ENCODE measurements at regions not wholly inside any gene's neighbourhood (a gene's known extent, or its start where the extent isn't known, plus 50 kb on each side); places are given as distances from the start of the nearest gene placed in this dataset.

DNA sequence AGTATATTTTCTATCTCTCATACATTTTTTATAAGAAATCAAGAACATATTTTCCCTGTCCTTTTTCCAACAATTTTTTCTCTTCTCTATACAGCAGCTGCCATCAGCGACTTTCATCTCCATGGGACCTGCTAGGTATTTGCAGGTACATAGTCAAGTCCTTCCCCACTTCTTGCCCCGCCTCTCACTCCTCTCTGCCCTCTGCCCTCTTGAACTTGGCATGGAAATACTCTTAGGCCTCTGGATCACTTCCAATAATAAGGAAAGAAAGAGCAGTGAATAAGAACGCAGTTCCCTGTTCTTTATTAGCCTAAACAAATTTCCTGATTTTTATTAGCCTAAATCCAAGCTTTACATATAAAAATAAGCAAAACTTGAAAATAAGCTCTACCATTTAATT lies 353.1 kb downstream of the SEC23A start:
- Histone ChIP-seq H2AK5ac (ENCODE audit: low read depth, low read length) (no peak overlapping the region), H3K27me3 (ENCODE audit: control insufficient read depth, insufficient read depth, low read length) (no peaks in the 10 kb centered on the region), H3K4ac (ENCODE audit: low read depth, low read length) (no peak overlapping the region), H2BK20ac (ENCODE audit: low read depth, low read length) (no peak overlapping the region), H3K9me3 (ENCODE audit: control insufficient read depth, insufficient read depth, low read length) (no peaks in the 10 kb centered on the region), H3K9ac (ENCODE audit: low read depth, low read length) (no peak overlapping the region), H4K8ac (ENCODE audit: low read depth in 2 of 2, low read length in 2 of 2) (no peak overlapping the region), H3K79me1 (ENCODE audit: low read depth in 1 of 2, low read length in 2 of 2) (no peaks in the 10 kb centered on the region), H4K20me1 (ENCODE audit: insufficient read depth, low read length) (no peaks in the 10 kb centered on the region), H3K56ac (ENCODE audit: extremely low read depth, insufficient read depth, low read length) (no peak overlapping the region), H3K23ac (ENCODE audit: low read depth, low read length) (no peak overlapping the region), H2BK15ac (ENCODE audit: low read depth, low read length) (no peak overlapping the region), H4K91ac (ENCODE audit: insufficient read depth, low read depth, low read length) (no peak overlapping the region), H3K18ac (ENCODE audit: low read depth, low read length) (no peak overlapping the region), H2AK9ac (replicated peaks; ENCODE audit: low read depth, low read length, poor library complexity) (no peak overlapping the region), H2BK120ac (ENCODE audit: low read depth, low read length) (no peak overlapping the region), H3K9me1 (ENCODE audit: insufficient read depth, low read length) (no peaks in the 10 kb centered on the region), H3K36me3 (ENCODE audit: control insufficient read depth, insufficient read depth, low read length) (no peaks in the 10 kb centered on the region), H3K27ac (ENCODE audit: insufficient read depth, low read length) (no peak overlapping the region), H2BK5ac (ENCODE audit: low read depth, low read length, poor library complexity, severe bottlenecking) (no peak overlapping the region), H3K14ac (replicated peaks; ENCODE audit: low read depth, low read length) (no peak overlapping the region), H3K4me1 (ENCODE audit: control insufficient read depth, insufficient read depth, low read length) (no peaks in the 10 kb centered on the region), H3K4me3 (ENCODE audit: insufficient read depth, low read depth, low read length) (no peak overlapping the region), H3K4me2 (ENCODE audit: low read depth, low read length) (no peak overlapping the region), H2AFZ (replicated peaks; ENCODE audit: low read length, poor library complexity) (no peak overlapping the region), H4K5ac (ENCODE audit: low read depth, low read length) (no peak overlapping the region)
- dilution Hi-C loops (cut with HindIII; ENCODE audit: low sequenced_read_pairs, unreplicated experiment): no loop called here
- CTCF ChIA-PET: no interaction called here
- no peak for TF ChIP-seq CEBPB (IDR thresholded peaks at IDR 0.05; ENCODE audit: low read depth, low read length)
- TF ChIP-seq FOS (IDR thresholded peaks at IDR 0.05; ENCODE audit: low read depth, low read length): no peak
- no peak for TF ChIP-seq MAFK (IDR thresholded peaks at IDR 0.05; ENCODE audit: low read depth, low read length)
- TF ChIP-seq, protein P1, sequence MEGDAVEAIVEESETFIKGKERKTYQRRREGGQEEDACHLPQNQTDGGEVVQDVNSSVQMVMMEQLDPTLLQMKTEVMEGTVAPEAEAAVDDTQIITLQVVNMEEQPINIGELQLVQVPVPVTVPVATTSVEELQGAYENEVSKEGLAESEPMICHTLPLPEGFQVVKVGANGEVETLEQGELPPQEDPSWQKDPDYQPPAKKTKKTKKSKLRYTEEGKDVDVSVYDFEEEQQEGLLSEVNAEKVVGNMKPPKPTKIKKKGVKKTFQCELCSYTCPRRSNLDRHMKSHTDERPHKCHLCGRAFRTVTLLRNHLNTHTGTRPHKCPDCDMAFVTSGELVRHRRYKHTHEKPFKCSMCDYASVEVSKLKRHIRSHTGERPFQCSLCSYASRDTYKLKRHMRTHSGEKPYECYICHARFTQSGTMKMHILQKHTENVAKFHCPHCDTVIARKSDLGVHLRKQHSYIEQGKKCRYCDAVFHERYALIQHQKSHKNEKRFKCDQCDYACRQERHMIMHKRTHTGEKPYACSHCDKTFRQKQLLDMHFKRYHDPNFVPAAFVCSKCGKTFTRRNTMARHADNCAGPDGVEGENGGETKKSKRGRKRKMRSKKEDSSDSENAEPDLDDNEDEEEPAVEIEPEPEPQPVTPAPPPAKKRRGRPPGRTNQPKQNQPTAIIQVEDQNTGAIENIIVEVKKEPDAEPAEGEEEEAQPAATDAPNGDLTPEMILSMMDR (conservative IDR thresholded peaks at IDR 0.05; ENCODE audit: low read depth, low read length): no peak
- TF ChIP-seq RFX5 (IDR thresholded peaks at IDR 0.05; ENCODE audit: low read depth, low read length): no peak
- TF ChIP-seq BHLHE40 (IDR thresholded peaks at IDR 0.05; ENCODE audit: low read depth, low read length): no peak
- no peak for TF ChIP-seq POLR2A (IDR thresholded peaks at IDR 0.05; ENCODE audit: low read depth, low read length)
- no peak for TF ChIP-seq RCOR1 (IDR thresholded peaks at IDR 0.05; ENCODE audit: insufficient replicate concordance, low read length)
- TF ChIP-seq RAD21 (IDR thresholded peaks at IDR 0.05; ENCODE audit: low read length): no peak
- TF ChIP-seq CHD1 (IDR thresholded peaks at IDR 0.05; ENCODE audit: low read depth, low read length): no peak
- TF ChIP-seq MAZ (IDR thresholded peaks at IDR 0.05; ENCODE audit: borderline replicate concordance, low read depth, low read length): no peak
- no peak for TF ChIP-seq SMC3 (IDR thresholded peaks at IDR 0.05; ENCODE audit: low read depth, low read length)
- TF ChIP-seq MXI1 (IDR thresholded peaks at IDR 0.05; ENCODE audit: borderline replicate concordance, low read depth, low read length): no peak
- TF ChIP-seq, protein P2, sequence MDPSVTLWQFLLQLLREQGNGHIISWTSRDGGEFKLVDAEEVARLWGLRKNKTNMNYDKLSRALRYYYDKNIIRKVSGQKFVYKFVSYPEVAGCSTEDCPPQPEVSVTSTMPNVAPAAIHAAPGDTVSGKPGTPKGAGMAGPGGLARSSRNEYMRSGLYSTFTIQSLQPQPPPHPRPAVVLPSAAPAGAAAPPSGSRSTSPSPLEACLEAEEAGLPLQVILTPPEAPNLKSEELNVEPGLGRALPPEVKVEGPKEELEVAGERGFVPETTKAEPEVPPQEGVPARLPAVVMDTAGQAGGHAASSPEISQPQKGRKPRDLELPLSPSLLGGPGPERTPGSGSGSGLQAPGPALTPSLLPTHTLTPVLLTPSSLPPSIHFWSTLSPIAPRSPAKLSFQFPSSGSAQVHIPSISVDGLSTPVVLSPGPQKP (IDR thresholded peaks at IDR 0.05; ENCODE audit: borderline replicate concordance, low read depth, low read length): no peak
- TF ChIP-seq, protein P3, sequence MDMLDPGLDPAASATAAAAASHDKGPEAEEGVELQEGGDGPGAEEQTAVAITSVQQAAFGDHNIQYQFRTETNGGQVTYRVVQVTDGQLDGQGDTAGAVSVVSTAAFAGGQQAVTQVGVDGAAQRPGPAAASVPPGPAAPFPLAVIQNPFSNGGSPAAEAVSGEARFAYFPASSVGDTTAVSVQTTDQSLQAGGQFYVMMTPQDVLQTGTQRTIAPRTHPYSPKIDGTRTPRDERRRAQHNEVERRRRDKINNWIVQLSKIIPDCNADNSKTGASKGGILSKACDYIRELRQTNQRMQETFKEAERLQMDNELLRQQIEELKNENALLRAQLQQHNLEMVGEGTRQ (IDR thresholded peaks at IDR 0.05; ENCODE audit: low read depth, low read length): no peak
- no peak for TF ChIP-seq NFE2L2 (IDR thresholded peaks at IDR 0.05; ENCODE audit: low read depth, low read length)
- intact Hi-C loops (cut with micrococcal nuclease): no loop called here
- in situ Hi-C loops (cut with MboI; ENCODE audit: low sequenced_read_pairs): no loop called here
- WGBS, 2 experiments (ENCODE audit: extremely low coverage in 2 of 2, insufficient read length in 1 of 2): no CpG with 5 or more reads among the region's 3 CpGs
- BruUV-seq (replicated peaks): no TSS peak
- POLR2A ChIA-PET (ENCODE audit: unreplicated experiment): interaction anchor here (0.6 kb wide), 1 partner anchor 842 kb away, joined by 3 read pairs; no protein-coding TSS in a partner anchor
- DNase-seq (no peak), ATAC-seq (ENCODE audit: low read depth) (no peak)
